ENCODE measurements at regions not wholly inside any gene's neighbourhood (a gene's known extent, or its start where the extent isn't known, plus 50 kb on each side); places are given as distances from the start of the nearest gene placed in this dataset.

DNA sequence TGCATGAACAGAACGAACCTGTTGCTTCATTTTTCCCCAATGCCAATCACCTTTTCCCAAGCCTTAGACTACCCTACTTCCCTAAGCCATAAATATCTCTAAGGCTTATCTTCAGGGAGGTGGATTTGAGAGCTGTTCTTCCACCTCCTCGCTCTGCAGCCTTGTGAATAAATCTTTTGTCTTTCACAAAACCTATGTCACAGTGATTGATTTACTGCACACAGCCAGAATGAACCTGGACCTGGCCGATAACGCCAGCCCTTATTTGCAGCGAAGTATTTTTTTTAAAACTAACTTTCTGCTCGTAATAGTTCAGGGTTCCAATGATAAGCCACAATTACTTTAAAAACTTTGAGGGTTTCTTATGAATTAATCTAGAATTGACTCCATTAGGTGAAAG is 632.6 kb downstream of the PTPRU start:
- DNase-seq: no peak

GRCh38 chr1:29868096-29868495 is 631.8 kb downstream of the PTPRU start:
- no peak for DNase-seq

DNA sequence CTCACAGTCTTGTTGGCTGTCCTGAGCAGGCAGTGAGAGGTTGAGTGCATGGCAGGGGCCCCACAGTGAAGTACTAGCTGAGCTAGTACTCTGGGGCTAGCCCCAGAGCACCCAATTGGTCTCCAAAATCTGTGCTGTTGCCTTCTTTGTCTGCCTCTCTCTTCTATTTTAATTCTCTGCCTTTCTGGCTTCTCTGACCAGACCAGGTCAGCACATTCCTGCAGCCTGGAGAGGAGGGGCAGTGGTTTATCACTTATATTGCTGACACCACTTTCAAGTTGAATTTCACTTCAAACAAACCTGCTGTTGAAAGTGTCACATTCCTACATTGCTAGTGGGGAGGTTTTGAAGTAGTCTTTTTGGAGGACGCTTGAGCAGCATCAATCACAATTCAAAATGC is 628.7 kb downstream of the PTPRU start:
- no peak for DNase-seq

GRCh38 chr1:29864431-29865022 is 628.2 kb downstream of the PTPRU start:
- no peak for DNase-seq

- no peak for DNase-seq
Measured at GRCh38 chr1:29861922-29862321, 625.6 kb downstream of the PTPRU start.

- DNase-seq: no peak
Measured at GRCh38 chr1:29861446-29861845, 625.1 kb downstream of the PTPRU start.

GRCh38 chr1:29860681-29861080 is 624.4 kb downstream of the PTPRU start:
- DNase-seq: no peak

GRCh38 chr1:29860056-29860455 is 623.7 kb downstream of the PTPRU start:
- peak in 1 of 2 experiments; percentile 14 for DNase-seq

GRCh38 chr1:29859126-29859525 is 622.8 kb downstream of the PTPRU start:
- DNase-seq: no peak

DNA sequence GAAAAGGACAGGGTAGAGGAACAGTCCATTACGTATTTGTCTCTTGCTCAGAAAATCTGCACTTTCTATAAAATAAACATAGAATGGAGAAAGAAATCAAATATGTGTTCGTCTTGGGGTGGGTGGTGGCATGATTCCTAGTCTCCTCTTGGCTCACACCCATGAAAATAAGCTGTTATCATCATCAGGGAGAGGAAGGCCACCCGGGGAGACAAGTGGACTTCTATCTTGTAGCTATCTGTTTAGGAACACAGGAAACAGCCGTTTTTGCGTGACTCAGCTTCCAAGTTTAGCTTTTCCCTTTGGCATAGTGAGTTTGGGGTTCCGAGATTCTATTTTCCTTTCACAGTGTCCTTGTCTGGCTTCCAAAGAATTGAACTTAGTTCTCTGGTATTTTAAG is 622.3 kb downstream of the PTPRU start:
- DNase-seq: no peak

GRCh38 chr1:29856340-29857114 is 620.2 kb downstream of the PTPRU start:
- no peak for DNase-seq

DNA sequence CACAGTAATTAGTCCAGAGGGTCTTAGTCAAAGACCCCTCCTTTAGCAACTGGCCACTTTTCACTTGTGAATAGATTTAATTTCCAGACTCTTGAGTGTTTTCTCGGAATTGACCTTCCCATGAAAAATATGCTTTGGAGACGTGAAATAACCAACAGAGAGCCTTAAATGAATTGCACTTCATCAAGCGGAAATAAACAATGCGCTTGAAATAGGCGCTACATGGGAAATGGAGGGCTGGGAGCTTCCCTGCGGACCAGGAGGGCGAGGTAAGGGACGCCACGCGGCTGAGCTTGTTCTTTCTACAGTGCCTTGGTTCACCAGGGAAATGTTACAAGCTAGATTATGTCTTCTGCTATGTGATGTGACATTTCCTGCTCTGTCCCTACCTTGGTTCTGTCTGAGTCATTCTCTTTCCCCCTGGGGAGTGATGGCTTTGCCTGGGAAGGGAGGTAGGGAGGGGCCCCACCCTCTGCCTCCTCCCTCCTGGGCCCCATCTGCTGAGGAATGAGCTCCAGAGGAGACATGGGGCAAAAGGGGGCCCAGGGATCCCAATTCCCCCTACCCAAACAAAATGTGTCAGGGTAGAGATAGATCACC is 619.3 kb downstream of the PTPRU start:
- DNase-seq: no peak

GRCh38 chr1:29854700-29855276 is 618.5 kb downstream of the PTPRU start:
- DNase-seq: no peak

DNA sequence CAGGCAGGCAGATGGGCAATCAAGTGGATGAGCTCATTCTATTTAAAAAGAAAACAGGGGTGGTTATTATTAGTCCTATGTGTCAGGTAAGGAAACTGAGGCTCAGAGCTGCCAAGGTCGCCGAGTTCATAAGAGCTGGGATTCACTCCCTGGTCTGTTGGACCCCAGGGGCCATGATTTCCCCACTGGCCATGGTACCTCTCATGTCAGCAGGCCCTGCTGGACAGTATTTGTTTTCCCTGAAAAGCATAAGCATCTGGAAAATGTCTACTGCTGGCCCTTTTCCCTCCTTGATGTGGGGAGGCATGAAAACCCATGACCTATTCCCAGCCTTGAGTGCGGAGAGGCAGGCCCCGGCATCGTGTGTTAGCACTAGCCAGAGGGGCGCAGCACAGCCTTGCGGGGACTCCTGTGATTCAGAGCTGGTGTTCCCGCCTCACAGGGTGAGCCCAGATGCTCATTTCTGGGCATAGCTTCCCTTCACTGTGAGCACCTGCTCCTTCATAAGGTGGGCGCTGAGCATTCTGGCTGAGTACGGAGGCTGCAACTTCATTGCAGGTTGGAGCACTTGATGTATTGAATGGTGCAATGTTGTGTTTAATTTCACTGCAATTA is 617.5 kb downstream of the PTPRU start:
- DNase-seq: peak in 1 of 2 experiments; percentile 36

DNA sequence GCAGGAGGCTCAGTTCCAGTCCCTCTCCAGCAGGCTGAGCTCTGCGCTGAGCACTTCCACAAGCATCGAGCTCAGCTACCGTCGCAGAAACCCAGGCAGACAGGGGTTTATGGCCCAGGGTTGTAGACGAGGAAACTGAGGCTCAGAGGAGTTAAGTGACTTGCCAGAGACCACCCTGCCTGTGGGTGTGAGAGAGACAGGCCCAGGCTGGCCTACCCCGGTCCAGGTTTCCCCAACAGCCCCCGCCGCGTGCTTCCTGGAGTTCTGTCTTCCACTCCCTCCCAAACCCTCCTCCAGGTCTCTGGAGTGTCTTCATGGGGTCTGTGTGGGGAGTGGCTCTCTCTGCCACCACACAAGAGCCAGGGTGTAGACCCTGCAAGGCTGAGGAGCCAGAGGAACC is 615.9 kb downstream of the PTPRU start:
- DNase-seq: no peak

DNA sequence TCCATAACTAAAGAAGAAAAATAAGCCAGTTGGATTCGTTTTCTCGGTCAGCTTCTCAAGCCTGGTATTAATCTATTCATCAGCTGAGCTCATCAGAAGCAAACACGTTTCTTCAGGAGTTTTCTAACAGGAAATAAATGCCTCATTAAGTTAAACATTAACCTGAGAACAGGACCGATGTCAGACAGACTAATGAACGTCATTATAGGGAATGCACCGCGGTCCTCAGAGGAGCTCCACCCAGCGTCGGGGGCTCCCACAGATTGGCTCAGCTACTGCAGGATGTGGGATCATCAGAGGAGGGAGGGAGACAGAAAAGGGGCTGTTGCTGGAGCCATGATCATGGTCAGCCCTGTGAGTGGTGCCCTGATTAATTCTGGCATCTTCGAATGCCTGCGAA is 615.4 kb downstream of the PTPRU start:
- no peak for DNase-seq

- no peak for DNase-seq
Measured at GRCh38 chr1:29849991-29850757, 613.9 kb downstream of the PTPRU start.

GRCh38 chr1:29849038-29849750 is 612.9 kb downstream of the PTPRU start:
- DNase-seq: peak; percentile 19 to 53

- no peak for DNase-seq
Measured at GRCh38 chr1:29845910-29846309, 609.6 kb downstream of the PTPRU start.

GRCh38 chr1:29842130-29842529 is 605.8 kb downstream of the PTPRU start:
- no peak for DNase-seq

GRCh38 chr1:29839726-29840125 is 603.4 kb downstream of the PTPRU start:
- DNase-seq: no peak

- no peak for DNase-seq
Measured at GRCh38 chr1:29838738-29839320, 602.5 kb downstream of the PTPRU start.
